ENCODE measurements at regions not wholly inside any gene's neighbourhood (a gene's known extent, or its start where the extent isn't known, plus 50 kb on each side); places are given as distances from the start of the nearest gene placed in this dataset.

DNA sequence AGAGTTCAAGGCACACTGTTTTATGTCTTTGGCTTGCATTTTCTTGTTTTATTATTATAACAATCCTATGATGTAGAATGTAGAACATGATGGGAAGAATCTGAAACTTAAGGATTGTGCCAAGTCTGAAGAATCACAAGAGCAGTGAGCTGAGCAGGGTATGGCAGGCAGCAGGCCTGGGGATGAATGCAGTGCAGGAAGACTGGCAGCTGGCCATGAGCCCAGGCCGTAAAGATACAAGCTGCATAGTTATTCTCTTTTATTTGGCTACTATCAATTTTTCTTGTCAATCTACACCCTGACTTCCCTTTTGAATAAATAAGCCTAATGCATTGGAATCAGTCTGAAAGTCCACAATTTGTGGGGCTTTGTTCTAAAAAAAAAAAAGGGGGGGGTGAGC, 89.6 kb upstream of the ARPP21 start:
- no peaks in the 10 kb centered on the region for H3K9me3 ChIP-seq (replicated peaks; ENCODE audit: control insufficient read depth, insufficient read depth, low read length)
- no peaks in the 10 kb centered on the region for H4K20me1 ChIP-seq (replicated peaks; ENCODE audit: control insufficient read depth, extremely low read depth, insufficient read depth, low read length)
- dilution Hi-C loops (cut with MboI; ENCODE audit: extremely low pct_ligation_motif_present, low sequenced_read_pairs): no loop called here
- no peak for TF ChIP-seq POLR2A (IDR thresholded peaks at IDR 0.05; ENCODE audit: low read depth, low read length)
- TF ChIP-seq MYC (IDR thresholded peaks at IDR 0.05; ENCODE audit: low read depth, low read length): no peak
- no peak for TF ChIP-seq EZH2 (IDR thresholded peaks at IDR 0.05; ENCODE audit: borderline replicate concordance, low read depth, low read length, severe bottlenecking)
- TF ChIP-seq, protein P1, sequence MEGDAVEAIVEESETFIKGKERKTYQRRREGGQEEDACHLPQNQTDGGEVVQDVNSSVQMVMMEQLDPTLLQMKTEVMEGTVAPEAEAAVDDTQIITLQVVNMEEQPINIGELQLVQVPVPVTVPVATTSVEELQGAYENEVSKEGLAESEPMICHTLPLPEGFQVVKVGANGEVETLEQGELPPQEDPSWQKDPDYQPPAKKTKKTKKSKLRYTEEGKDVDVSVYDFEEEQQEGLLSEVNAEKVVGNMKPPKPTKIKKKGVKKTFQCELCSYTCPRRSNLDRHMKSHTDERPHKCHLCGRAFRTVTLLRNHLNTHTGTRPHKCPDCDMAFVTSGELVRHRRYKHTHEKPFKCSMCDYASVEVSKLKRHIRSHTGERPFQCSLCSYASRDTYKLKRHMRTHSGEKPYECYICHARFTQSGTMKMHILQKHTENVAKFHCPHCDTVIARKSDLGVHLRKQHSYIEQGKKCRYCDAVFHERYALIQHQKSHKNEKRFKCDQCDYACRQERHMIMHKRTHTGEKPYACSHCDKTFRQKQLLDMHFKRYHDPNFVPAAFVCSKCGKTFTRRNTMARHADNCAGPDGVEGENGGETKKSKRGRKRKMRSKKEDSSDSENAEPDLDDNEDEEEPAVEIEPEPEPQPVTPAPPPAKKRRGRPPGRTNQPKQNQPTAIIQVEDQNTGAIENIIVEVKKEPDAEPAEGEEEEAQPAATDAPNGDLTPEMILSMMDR (IDR thresholded peaks at IDR 0.05; ENCODE audit: extremely low read depth in 1 of 2, insufficient read depth in 1 of 2, low read depth in 1 of 2, low read length in 2 of 2): no peak
- TF ChIP-seq POLR2AphosphoS5 (IDR thresholded peaks at IDR 0.05; ENCODE audit: insufficient read depth, low read depth, low read length): no peak
- TF ChIP-seq, protein P2, sequence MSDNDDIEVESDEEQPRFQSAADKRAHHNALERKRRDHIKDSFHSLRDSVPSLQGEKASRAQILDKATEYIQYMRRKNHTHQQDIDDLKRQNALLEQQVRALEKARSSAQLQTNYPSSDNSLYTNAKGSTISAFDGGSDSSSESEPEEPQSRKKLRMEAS (IDR thresholded peaks at IDR 0.05; ENCODE audit: insufficient read depth, insufficient read length): no peak
- TF ChIP-seq JUN (IDR thresholded peaks at IDR 0.05; ENCODE audit: borderline replicate concordance, insufficient read depth, insufficient read length, low read depth): no peak
- no peak for TF ChIP-seq GATA2 (IDR thresholded peaks at IDR 0.05; ENCODE audit: insufficient read depth, insufficient read length, low read depth, low read length)
- TF ChIP-seq FOS (IDR thresholded peaks at IDR 0.05; ENCODE audit: borderline replicate concordance, insufficient read depth, low read length): no peak
- H3K4me1 ChIP-seq (ENCODE audit: control insufficient read depth, extremely low read depth, insufficient read depth, low read length): no peaks in the 10 kb centered on the region
- no TSS peak for BruUV-seq (replicated peaks)
- no peak overlapping the region for H3K27ac ChIP-seq (ENCODE audit: insufficient read depth, low read depth, low read length)
- H3K9me1 ChIP-seq (replicated peaks; ENCODE audit: control insufficient read depth, extremely low read depth, insufficient read depth, low read length): no peaks in the 10 kb centered on the region
- H3K36me3 ChIP-seq (ENCODE audit: control insufficient read depth in 2 of 2, extremely low read depth in 1 of 2, insufficient read depth in 2 of 2, low read length in 2 of 2): no peaks in the 10 kb centered on the region
- DNase-seq (ENCODE audit: low read depth, low spot score): peak; percentile 39
- no peaks in the 10 kb centered on the region for H3K27me3 ChIP-seq (ENCODE audit: control insufficient read depth in 2 of 2, insufficient read depth in 2 of 2, low read length in 2 of 2)
- no peak overlapping the region for H3K9ac ChIP-seq (replicated peaks; ENCODE audit: extremely low read depth, insufficient read depth, low read length)
- ChIA-PET CTCF (no interaction called here), POLR2A (no interaction called here)
- H3K79me2 ChIP-seq (ENCODE audit: control insufficient read depth, insufficient read depth, low read length): no peaks in the 10 kb centered on the region
- FAIRE-seq: no peak
- no peak overlapping the region for H2AFZ ChIP-seq (ENCODE audit: low read depth, low read length)
- intact Hi-C loops (cut with micrococcal nuclease): no loop called here
- no peak overlapping the region for H3K4me2 ChIP-seq (ENCODE audit: insufficient read depth, low read length)
- H3K4me3 ChIP-seq (replicated peaks in 1 of 3; ENCODE audit: insufficient read depth in 1 of 3, low read depth in 1 of 3, low read length in 3 of 3): no peak overlapping the region

Data from endothelial cell of umbilical vein (primary cell).